Esophagus muscularis mucosa (tissue), 4 donors: ENCODE measurements at regions not wholly inside any gene's neighbourhood (a gene's known extent, or its start where the extent isn't known, plus 50 kb on each side); places are given as distances from the start of the nearest gene placed in this dataset.

Experiments
- DNase-seq: peaks from one replicate; pipeline ENCODE4 v3.0.0-alpha.2; 2017; ENCODE audit errors: extremely low spot score
- H3K27ac ChIP-seq, 4 donors: fragments of 200-600 bp; sonication (generic); replicated peaks in 1 of 4; 1 replicate in 3 of 4; 2 replicates in 1 of 4; pipeline ENCODE4 v1.5.1; 2016 to 2019; ENCODE audit warnings: mild to moderate bottlenecking in 1 of 4
- H3K27me3 ChIP-seq, 4 donors: fragments of 200-600 bp; sonication (generic); one replicate each; pipeline versions ENCODE4 v1.5.1 to v1.6.0; 2016 to 2019
- H3K36me3 ChIP-seq, 4 donors: fragments of 200-600 bp; sonication (generic); one replicate each; pipeline ENCODE4 v1.5.1; 2016 to 2019
- H3K4me1 ChIP-seq, 4 donors: fragments of 200-600 bp; sonication (generic); one replicate each; pipeline ENCODE4 v1.5.1; 2016 to 2019
- H3K4me3 ChIP-seq, 4 donors: fragments of 200-600 bp; sonication (generic); 1 replicate in 2 of 4; 2 replicates in 2 of 4; pipeline ENCODE4 v1.5.1; 2016 to 2019; ENCODE audit warnings: mild to moderate bottlenecking in 4 of 4, moderate library complexity in 1 of 4
- H3K9me3 ChIP-seq, 4 donors: fragments of 200-600 bp; sonication (generic); 1 replicate in 3 of 4; 2 replicates in 1 of 4; pipeline ENCODE4 v1.5.1; 2016 to 2019
- CTCF ChIP-seq, 3 experiments: fragments of 200-600 bp in 2 of 3; fragments of 450-650 bp in 1 of 3; sonication (generic) in 2 of 3; IDR thresholded peaks; one replicate each; pipeline ENCODE4 v1.5.1; 2017 to 2019; ENCODE audit warnings: antibody characterized with exemption in 3 of 3, mild to moderate bottlenecking in 2 of 3, moderate library complexity in 1 of 3
- EP300 ChIP-seq: sonication (generic); formaldehyde crosslinking; IDR thresholded peaks from one replicate; pipeline ENCODE4 v1.6.1; 2017; ENCODE audit warnings: antibody characterized with exemption
- POLR2A ChIP-seq: fragments of 450-650 bp; IDR thresholded peaks from one replicate; pipeline ENCODE4 v1.6.1; 2017; ENCODE audit warnings: antibody characterized with exemption, moderate library complexity, mild to moderate bottlenecking, low read depth
- POLR2AphosphoS5 ChIP-seq, 2 donors: sonication (generic); formaldehyde crosslinking; IDR thresholded peaks; one replicate each; pipeline ENCODE4 v1.6.1; 2017; ENCODE audit warnings: antibody characterized with exemption in 2 of 2
- WGBS: methylation state at CpG from one replicate; pipeline ENCODE4 v1.1.5; 2018; 5-methylcytosine and 5-hydroxymethylcytosine counted together
- intact Hi-C: fragments of 100-400 bp; cut with DNase I; formaldehyde crosslinking; loops from one replicate; pipeline ENCODE4 v1.15.1; 2023

GRCh38 chr21:35465741-35466140, 416.6 kb upstream of the RUNX1 start:
- intact Hi-C loops: no loop called here
- H3K4me3 ChIP-seq: no peak overlapping the region
- TF ChIP-seq EP300: no peak
- no peaks in the 10 kb centered on the region for H3K27me3 ChIP-seq
- WGBS: 96% methylated on average over 2 of the region's 2 CpGs
- H3K36me3 ChIP-seq: no peaks in the 10 kb centered on the region
- H3K4me1 ChIP-seq: no peaks in the 10 kb centered on the region
- no peaks in the 10 kb centered on the region for H3K9me3 ChIP-seq
- no peak overlapping the region for H3K27ac ChIP-seq
- no peak for DNase-seq

- intact Hi-C loops: no loop called here
- Histone ChIP-seq H3K9me3 (no peaks in the 10 kb centered on the region), H3K4me3 (no peak overlapping the region), H3K4me1 (no peaks in the 10 kb centered on the region), H3K36me3 (no peaks in the 10 kb centered on the region), H3K27me3 (no peaks in the 10 kb centered on the region), H3K27ac (no peak overlapping the region)
- DNase-seq: no peak
- WGBS: 65% methylated on average over 2 of the region's 2 CpGs
- no peak for TF ChIP-seq CTCF (IDR thresholded peaks at IDR 0.05)
- no peak for TF ChIP-seq EP300
- TF ChIP-seq POLR2AphosphoS5 (IDR thresholded peaks at IDR 0.05): no peak
- no peak for TF ChIP-seq POLR2A
Measured at GRCh38 chr21:35461700-35462099, 412.6 kb upstream of the RUNX1 start.

- H3K9me3 ChIP-seq: no peaks in the 10 kb centered on the region
- H3K36me3 ChIP-seq: no peaks in the 10 kb centered on the region
- H3K4me1 ChIP-seq: no peaks in the 10 kb centered on the region
- DNase-seq: no peak
- H3K4me3 ChIP-seq: no peak overlapping the region
- no peak for TF ChIP-seq POLR2A
- TF ChIP-seq POLR2AphosphoS5 (IDR thresholded peaks at IDR 0.05): no peak
- no peak for TF ChIP-seq EP300
- no peak for TF ChIP-seq CTCF (IDR thresholded peaks at IDR 0.05)
- WGBS: 72% methylated on average over 9 of the region's 9 CpGs
- H3K27ac ChIP-seq: no peak overlapping the region
- intact Hi-C loops: no loop called here
- no peaks in the 10 kb centered on the region for H3K27me3 ChIP-seq
Measured at GRCh38 chr21:35460441-35460840, 411.3 kb upstream of the RUNX1 start.

GRCh38 chr21:35458405-35458804, 409.3 kb upstream of the RUNX1 start:
- TF ChIP-seq EP300 (no peak), POLR2A (no peak), POLR2AphosphoS5 (IDR thresholded peaks at IDR 0.05) (no peak), CTCF (IDR thresholded peaks at IDR 0.05) (no peak)
- 79% methylated on average over 5 of the region's 5 CpGs for WGBS
- H3K36me3 ChIP-seq: no peaks in the 10 kb centered on the region
- no peaks in the 10 kb centered on the region for H3K4me1 ChIP-seq
- H3K27me3 ChIP-seq: no peaks in the 10 kb centered on the region
- H3K27ac ChIP-seq: no peak overlapping the region
- no peak for DNase-seq
- no peak overlapping the region for H3K4me3 ChIP-seq
- H3K9me3 ChIP-seq: no peaks in the 10 kb centered on the region
- intact Hi-C loops: no loop called here

- WGBS: 80% methylated on average over 8 of the region's 8 CpGs
- no peaks in the 10 kb centered on the region for H3K36me3 ChIP-seq
- intact Hi-C loops: no loop called here
- no peak for DNase-seq
- H3K4me3 ChIP-seq: no peak overlapping the region
- H3K9me3 ChIP-seq: no peaks in the 10 kb centered on the region
- no peaks in the 10 kb centered on the region for H3K27me3 ChIP-seq
- no peaks in the 10 kb centered on the region for H3K4me1 ChIP-seq
- H3K27ac ChIP-seq: no peak overlapping the region
- TF ChIP-seq EP300: no peak
- no peak for TF ChIP-seq CTCF (IDR thresholded peaks at IDR 0.05)
- TF ChIP-seq POLR2AphosphoS5 (IDR thresholded peaks at IDR 0.05): no peak
- TF ChIP-seq POLR2A: no peak
Measured at GRCh38 chr21:35457097-35457804, 408.1 kb upstream of the RUNX1 start.
